ENCODE measurements at regions not wholly inside any gene's neighbourhood (a gene's known extent, or its start where the extent isn't known, plus 50 kb on each side); places are given as distances from the start of the nearest gene placed in this dataset.

GRCh38 chrX:39869846-39870601 is 227.7 kb downstream of the BCOR start:
- TF ChIP-seq POLR2AphosphoS5 (IDR thresholded peaks at IDR 0.05; ENCODE audit: low read depth, low read length) (no peak), POLR2A (IDR thresholded peaks at IDR 0.05; ENCODE audit: low read depth, low read length) (no peak), TAF1 (IDR thresholded peaks at IDR 0.05; ENCODE audit: borderline replicate concordance, low read depth, low read length) (no peak)

Data from GM12892 (cell line).